Stimulated activated CD4-positive, alpha-beta T cell treated with anti-CD3 and anti-CD28 coated beads, TNF-alpha, amount 100 ng/mL, for 4 hours (primary cell): ENCODE measurements at regions not wholly inside any gene's neighbourhood (a gene's known extent, or its start where the extent isn't known, plus 50 kb on each side); places are given as distances from the start of the nearest gene placed in this dataset.
"Not testable (repeated sequence)": the region's sequence is repeated elsewhere in the genome, so short reads cannot be mapped to it uniquely, and the experiment has no call there.

Experiments used
- DNase-seq, 3 experiments: peaks; one replicate each; pipeline ENCODE4 v3.0.0-alpha.2; 2020; ENCODE audit warnings: low read depth in 3 of 3

- not testable (repeated sequence) for DNase-seq
Measured at GRCh38 chr13:52324831-52325230, 81.1 kb downstream of the THSD1 start.

- no peak for DNase-seq
Measured at GRCh38 chr13:52319876-52320275, 86.1 kb downstream of the THSD1 start.

GRCh38 chr13:52309833-52310232 lies 96.1 kb downstream of the THSD1 start:
- not testable (repeated sequence) for DNase-seq

- not testable (repeated sequence) for DNase-seq
Measured at GRCh38 chr13:52306336-52306735, 99.6 kb downstream of the THSD1 start.

GRCh38 chr13:52303098-52303497 lies 102.9 kb downstream of the THSD1 start:
- not testable (repeated sequence) for DNase-seq

- not testable (repeated sequence) for DNase-seq
Measured at GRCh38 chr13:52302688-52303087, 103.3 kb downstream of the THSD1 start.

GRCh38 chr13:52301810-52302400 lies 104.1 kb downstream of the THSD1 start:
- DNase-seq: not testable (repeated sequence)

- not testable (repeated sequence) for DNase-seq
Measured at GRCh38 chr13:52298079-52298661, 107.8 kb downstream of the THSD1 start.

- not testable (repeated sequence) for DNase-seq
Measured at GRCh38 chr13:52288891-52289290, 117.1 kb downstream of the THSD1 start.

GRCh38 chr13:52281387-52281786 lies 122.0 kb upstream of the NEK3 start:
- DNase-seq: not testable (repeated sequence)

- DNase-seq: not testable (repeated sequence)
Measured at GRCh38 chr13:52279408-52279807, 120.0 kb upstream of the NEK3 start.

GRCh38 chr13:52254299-52254698 lies 94.9 kb upstream of the NEK3 start:
- DNase-seq: not testable (repeated sequence)

GRCh38 chr13:52240752-52241151 lies 81.4 kb upstream of the NEK3 start:
- not testable (repeated sequence) for DNase-seq

- DNase-seq: peak in 2 of 3 experiments; percentile 1 to 2
Measured at GRCh38 chr13:52235900-52236595, 76.7 kb upstream of the NEK3 start.

GRCh38 chr13:52234928-52235327 lies 75.5 kb upstream of the NEK3 start:
- DNase-seq: not testable (repeated sequence)

GRCh38 chr13:52223063-52223462 lies 63.7 kb upstream of the NEK3 start:
- DNase-seq: not testable (repeated sequence)

GRCh38 chr13:52213920-52214319 lies 54.5 kb upstream of the NEK3 start:
- not testable (repeated sequence) for DNase-seq

- not testable (repeated sequence) for DNase-seq
Measured at GRCh38 chr13:52212886-52213285, 53.5 kb upstream of the NEK3 start.

- DNase-seq: not testable (repeated sequence)
Measured at GRCh38 chr13:52211416-52211776, 52.0 kb upstream of the NEK3 start.

GRCh38 chr13:52210564-52211415 lies 51.4 kb upstream of the NEK3 start:
- DNase-seq: not testable (repeated sequence)
